ENCODE measurements at regions not wholly inside any gene's neighbourhood (a gene's known extent, or its start where the extent isn't known, plus 50 kb on each side); places are given as distances from the start of the nearest gene placed in this dataset.

GRCh38 chr9:78505546-78505945 lies 208.6 kb downstream of the PSAT1 start:
- Mint-ChIP-seq H3K9me3 (ENCODE audit: low read depth) (no peaks in the 10 kb centered on the region), H3K36me3 (ENCODE audit: low read depth) (no peaks in the 10 kb centered on the region), H3K4me3 (no peak overlapping the region), H3K4me1 (no peaks in the 10 kb centered on the region), H3K27me3 (peaks cover 5% of the 10 kb centered on the region), H3K27ac (no peak overlapping the region)
- ATAC-seq = no peak
- CTCF ChIA-PET = no interaction called here
- POLR2A ChIA-PET = no interaction called here
- intact Hi-C loops (cut with DNase I, micrococcal nuclease) = no loop called here
- no peak for DNase-seq

DNA sequence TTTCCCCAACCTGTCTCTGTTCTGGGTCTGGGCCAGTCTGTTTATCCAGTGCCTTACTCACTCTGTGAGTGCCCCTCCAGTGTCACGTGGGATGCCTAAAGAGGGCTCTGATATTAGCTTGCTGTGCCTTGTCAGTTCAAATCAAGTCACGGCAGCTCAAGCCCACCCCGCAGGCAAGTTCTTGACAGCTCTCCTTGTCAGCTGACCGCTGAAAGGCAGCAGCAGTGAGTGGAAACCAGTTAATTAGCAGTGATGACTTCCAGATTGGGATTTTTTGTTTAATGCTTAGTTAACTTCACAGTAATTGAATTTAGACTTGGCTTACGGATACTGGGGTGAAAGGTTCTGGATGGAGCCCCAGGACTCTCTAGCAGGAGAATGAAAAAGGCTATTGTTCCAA lies 210.1 kb downstream of the PSAT1 start:
- no peaks in the 10 kb centered on the region for H3K4me1 Mint-ChIP-seq
- H3K27ac Mint-ChIP-seq = no peak overlapping the region
- POLR2A ChIA-PET = no interaction called here
- CTCF ChIA-PET = no interaction called here
- no peaks in the 10 kb centered on the region for H3K9me3 Mint-ChIP-seq (ENCODE audit: low read depth)
- ATAC-seq = no peak
- H3K4me3 Mint-ChIP-seq = no peak overlapping the region
- H3K36me3 Mint-ChIP-seq (ENCODE audit: low read depth) = no peaks in the 10 kb centered on the region
- DNase-seq = no peak
- intact Hi-C loops (cut with DNase I, micrococcal nuclease) = no loop called here
- H3K27me3 Mint-ChIP-seq = peaks cover 5% of the 10 kb centered on the region

GRCh38 chr9:78510035-78510434 lies 213.1 kb downstream of the PSAT1 start:
- Mint-ChIP-seq H3K36me3 (ENCODE audit: low read depth) (no peaks in the 10 kb centered on the region), H3K27me3 (peaks cover 8% of the 10 kb centered on the region), H3K4me1 (no peaks in the 10 kb centered on the region), H3K9me3 (ENCODE audit: low read depth) (peaks cover 2% of the 10 kb centered on the region), H3K4me3 (no peak overlapping the region), H3K27ac (no peak overlapping the region)
- CTCF ChIA-PET = no interaction called here
- POLR2A ChIA-PET = no interaction called here
- intact Hi-C loops (cut with DNase I, micrococcal nuclease) = no loop called here
- DNase-seq (no peak), ATAC-seq (no peak)

DNA sequence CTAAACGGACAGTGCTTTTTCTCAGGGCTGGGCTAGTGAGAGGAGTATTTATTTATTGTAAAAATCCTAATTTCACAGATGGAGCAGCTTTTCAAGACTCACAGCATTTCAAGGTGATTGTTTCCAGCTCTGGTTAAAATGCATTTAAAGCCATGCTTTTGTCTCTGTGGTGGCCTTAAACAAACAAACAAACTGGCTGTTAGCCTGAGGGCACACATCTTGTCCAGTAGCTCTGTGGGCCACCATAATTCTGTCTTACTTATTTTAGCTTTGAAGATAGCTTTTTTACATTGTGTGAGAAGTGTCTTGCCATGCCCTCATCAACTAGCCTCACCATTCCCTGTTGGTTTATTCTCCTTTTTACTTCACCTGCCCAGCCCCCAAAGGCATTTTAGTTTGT lies 218.2 kb downstream of the PSAT1 start:
- H3K4me1 Mint-ChIP-seq = no peaks in the 10 kb centered on the region
- H3K27ac Mint-ChIP-seq = no peak overlapping the region
- intact Hi-C loops (cut with DNase I, micrococcal nuclease) = no loop called here
- H3K36me3 Mint-ChIP-seq (ENCODE audit: low read depth) = no peaks in the 10 kb centered on the region
- no peak overlapping the region for H3K4me3 Mint-ChIP-seq
- no peak for DNase-seq
- ChIA-PET CTCF (no interaction called here), POLR2A (no interaction called here)
- peaks cover 7% of the 10 kb centered on the region for H3K9me3 Mint-ChIP-seq (ENCODE audit: low read depth)
- peaks cover 14% of the 10 kb centered on the region for H3K27me3 Mint-ChIP-seq
- no peak for ATAC-seq

- ATAC-seq (no peak), DNase-seq (no peak)
- H3K4me1 Mint-ChIP-seq = no peaks in the 10 kb centered on the region
- peaks cover 6% of the 10 kb centered on the region for H3K27me3 Mint-ChIP-seq
- POLR2A ChIA-PET = no interaction called here
- H3K4me3 Mint-ChIP-seq = no peak overlapping the region
- H3K36me3 Mint-ChIP-seq (ENCODE audit: low read depth) = no peaks in the 10 kb centered on the region
- H3K27ac Mint-ChIP-seq = no peak overlapping the region
- peaks cover 17% of the 10 kb centered on the region for H3K9me3 Mint-ChIP-seq (ENCODE audit: low read depth)
- intact Hi-C loops (cut with DNase I, micrococcal nuclease) = no loop called here
- CTCF ChIA-PET = interaction anchor here (1.1 kb wide), 1 partner anchor 122 kb away, joined by 3 read pairs; no protein-coding TSS in a partner anchor
Measured at GRCh38 chr9:78519786-78520185, 222.9 kb downstream of the PSAT1 start.

GRCh38 chr9:78521680-78522079 lies 224.8 kb downstream of the PSAT1 start:
- POLR2A ChIA-PET = no interaction called here
- H3K4me3 Mint-ChIP-seq = no peak overlapping the region
- peaks cover 1% of the 10 kb centered on the region for H3K27me3 Mint-ChIP-seq
- intact Hi-C loops (cut with DNase I, micrococcal nuclease) = no loop called here
- H3K9me3 Mint-ChIP-seq (ENCODE audit: low read depth) = peaks cover 16% of the 10 kb centered on the region
- no peaks in the 10 kb centered on the region for H3K36me3 Mint-ChIP-seq (ENCODE audit: low read depth)
- CTCF ChIA-PET = no interaction called here
- DNase-seq = no peak
- ATAC-seq = no peak
- H3K4me1 Mint-ChIP-seq = no peaks in the 10 kb centered on the region
- H3K27ac Mint-ChIP-seq = no peak overlapping the region

DNA sequence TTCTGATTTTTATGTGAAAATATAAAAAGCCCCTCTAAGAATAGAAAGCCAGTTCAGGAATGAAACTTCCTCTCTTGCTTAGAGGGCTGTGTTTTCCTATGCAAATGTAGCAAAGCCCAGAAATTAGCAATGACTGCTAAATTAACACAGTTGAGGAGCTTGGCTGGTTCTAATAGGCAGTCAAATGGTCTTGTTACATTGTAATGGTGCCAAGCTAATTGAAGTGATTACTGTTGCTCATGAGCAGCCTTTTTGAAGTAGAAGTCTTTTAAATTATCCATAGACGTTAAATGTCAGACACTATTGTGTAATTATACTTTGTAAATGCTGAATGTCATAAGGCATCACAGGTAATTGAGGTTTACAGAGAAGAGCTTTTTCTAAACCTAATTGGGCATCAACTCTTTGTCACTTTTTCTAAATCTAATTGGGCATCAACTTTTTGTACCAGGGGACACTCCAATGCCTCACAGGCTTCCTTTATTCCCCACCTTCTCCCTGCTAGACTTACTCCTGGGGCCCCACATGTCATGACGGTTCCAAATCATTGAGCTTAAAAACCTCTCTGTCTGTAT lies 229.1 kb downstream of the PSAT1 start:
- no peak overlapping the region for H3K27ac Mint-ChIP-seq
- peaks cover 5% of the 10 kb centered on the region for H3K9me3 Mint-ChIP-seq (ENCODE audit: low read depth)
- ATAC-seq (no peak), DNase-seq (no peak)
- ChIA-PET POLR2A (no interaction called here), CTCF (no interaction called here)
- intact Hi-C loops (cut with DNase I, micrococcal nuclease) = no loop called here
- H3K4me3 Mint-ChIP-seq = no peak overlapping the region
- H3K4me1 Mint-ChIP-seq = no peaks in the 10 kb centered on the region
- H3K36me3 Mint-ChIP-seq (ENCODE audit: low read depth) = no peaks in the 10 kb centered on the region
- no peaks in the 10 kb centered on the region for H3K27me3 Mint-ChIP-seq

DNA sequence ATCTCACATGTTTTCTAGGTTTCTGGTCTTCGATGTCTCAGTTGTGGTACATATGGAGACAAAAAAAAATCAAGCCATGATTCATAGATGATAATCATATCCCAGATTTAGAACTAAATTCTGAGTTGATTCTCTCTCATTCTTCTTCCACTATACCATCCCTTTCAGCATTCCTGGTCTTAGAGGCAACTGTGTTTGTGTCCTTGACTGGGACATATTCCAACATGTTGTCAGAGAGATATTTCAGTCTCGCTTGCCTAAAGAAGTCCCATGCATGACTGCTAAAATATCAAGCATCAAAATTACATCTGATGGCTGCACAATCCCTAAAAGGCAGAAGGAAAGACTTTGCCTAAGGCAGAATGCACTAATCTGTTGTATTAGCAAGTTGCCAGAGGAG lies 236.6 kb downstream of the PSAT1 start:
- ChIA-PET CTCF (no interaction called here), POLR2A (no interaction called here)
- Mint-ChIP-seq H3K36me3 (ENCODE audit: low read depth) (no peaks in the 10 kb centered on the region), H3K4me3 (no peak overlapping the region), H3K4me1 (no peaks in the 10 kb centered on the region), H3K9me3 (ENCODE audit: low read depth) (no peaks in the 10 kb centered on the region), H3K27me3 (no peaks in the 10 kb centered on the region), H3K27ac (no peak overlapping the region)
- ATAC-seq (no peak), DNase-seq (no peak)
- intact Hi-C loops (cut with DNase I, micrococcal nuclease) = no loop called here

DNA sequence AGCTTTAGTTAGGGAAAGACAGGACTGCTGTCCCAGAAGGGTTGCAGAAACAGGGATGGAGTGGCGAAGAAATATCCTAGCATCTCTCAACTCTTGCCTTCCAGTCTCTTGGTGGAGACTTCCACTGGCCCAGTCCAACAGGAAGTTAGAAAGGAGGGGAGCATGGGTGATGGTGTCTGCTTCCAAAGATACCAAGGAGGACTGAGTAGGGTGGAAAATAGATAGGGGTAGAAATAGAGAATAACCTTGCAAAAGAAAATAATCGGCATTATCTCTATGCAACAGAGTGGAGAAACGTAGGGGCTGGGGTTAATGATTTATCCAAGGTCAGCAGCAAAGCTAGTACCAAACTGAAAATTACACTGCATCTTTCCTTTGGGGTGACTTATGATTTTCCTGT lies 242.3 kb downstream of the PSAT1 start:
- no peaks in the 10 kb centered on the region for H3K36me3 Mint-ChIP-seq (ENCODE audit: low read depth)
- H3K9me3 Mint-ChIP-seq (ENCODE audit: low read depth) = no peaks in the 10 kb centered on the region
- ChIA-PET CTCF (interaction anchor here (1.5 kb wide), 1 partner anchor 9 kb away, joined by 5 read pairs; no protein-coding TSS in a partner anchor), POLR2A (no interaction called here)
- no peak overlapping the region for H3K4me3 Mint-ChIP-seq
- no peak for ATAC-seq
- H3K27me3 Mint-ChIP-seq = peaks cover under 1% of the 10 kb centered on the region
- H3K27ac Mint-ChIP-seq = no peak overlapping the region
- no peaks in the 10 kb centered on the region for H3K4me1 Mint-ChIP-seq
- no peak for DNase-seq
- intact Hi-C loops (cut with DNase I, micrococcal nuclease) = no loop called here

- Mint-ChIP-seq H3K27ac (no peak overlapping the region), H3K27me3 (peaks cover 1% of the 10 kb centered on the region), H3K4me3 (no peak overlapping the region), H3K9me3 (ENCODE audit: low read depth) (no peaks in the 10 kb centered on the region), H3K4me1 (no peaks in the 10 kb centered on the region), H3K36me3 (ENCODE audit: low read depth) (no peaks in the 10 kb centered on the region)
- intact Hi-C loops (cut with DNase I, micrococcal nuclease) = no loop called here
- no peak for ATAC-seq
- ChIA-PET POLR2A (no interaction called here), CTCF (interaction anchor here (1.5 kb wide), 1 partner anchor 9 kb away, joined by 5 read pairs; no protein-coding TSS in a partner anchor)
- DNase-seq = no peak
Measured at GRCh38 chr9:78539904-78540303, 243.0 kb downstream of the PSAT1 start.

DNA sequence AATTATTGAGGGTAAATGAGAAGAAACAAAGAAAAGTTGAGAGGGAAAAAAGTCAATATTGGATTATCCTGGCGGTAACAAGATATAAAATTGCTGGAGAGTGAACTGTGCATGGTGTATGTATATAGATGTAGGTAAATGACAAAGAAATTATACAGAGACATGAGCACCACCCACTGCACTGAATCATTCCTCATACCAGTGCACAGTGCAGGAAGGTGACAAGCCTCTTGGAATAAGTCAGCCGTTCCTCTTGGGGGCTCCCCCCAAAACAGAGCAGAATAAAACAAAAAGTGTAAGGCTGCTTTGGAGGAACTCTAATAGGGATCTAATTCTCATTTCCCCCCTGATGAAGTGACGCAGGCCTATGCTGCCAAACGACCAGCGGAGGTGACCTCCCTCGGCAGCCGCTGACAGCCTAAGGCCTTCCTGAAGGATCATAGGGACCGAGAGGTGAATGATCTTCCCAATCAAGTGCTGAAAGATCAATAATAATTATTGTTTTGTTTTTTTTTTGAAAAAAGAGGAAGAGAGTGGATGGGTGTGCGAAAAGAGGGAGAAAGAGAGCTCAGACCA lies 245.0 kb downstream of the PSAT1 start:
- no peak for ATAC-seq

DNA sequence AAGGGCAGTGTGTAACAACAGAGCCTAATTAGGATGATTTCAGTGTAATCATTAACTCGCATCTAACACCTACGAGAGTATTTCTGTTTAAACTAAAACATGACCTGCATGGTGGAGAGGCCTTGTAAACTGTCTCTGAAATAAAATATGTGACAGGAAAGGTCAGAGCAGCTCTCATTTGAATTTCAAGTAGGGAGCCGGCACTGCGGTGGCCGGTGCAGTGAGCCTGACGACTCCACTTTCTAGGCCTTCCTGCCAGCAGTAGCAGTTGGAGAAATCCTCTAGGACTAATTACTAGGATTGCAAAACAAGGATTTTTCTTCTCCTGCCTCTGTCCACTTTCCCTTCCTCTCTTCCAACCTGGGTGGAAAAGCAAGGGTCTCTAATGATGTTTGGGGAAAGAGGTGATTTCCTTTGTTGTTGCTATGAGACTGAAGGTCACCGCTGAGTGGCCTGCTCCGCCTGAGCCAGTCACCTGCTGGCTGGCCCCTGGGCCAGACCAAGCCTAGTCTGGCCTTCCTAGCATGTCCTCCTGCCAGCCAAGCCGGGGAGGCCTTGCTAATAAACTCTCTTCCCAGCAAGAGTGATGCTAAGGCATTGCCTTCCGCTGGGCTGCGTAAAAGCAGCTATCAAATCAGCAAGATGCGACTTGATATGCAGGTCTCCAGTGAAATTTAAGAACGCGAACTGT lies 245.7 kb downstream of the PSAT1 start:
- H3K36me3 Mint-ChIP-seq (ENCODE audit: low read depth) = no peaks in the 10 kb centered on the region
- no peak for DNase-seq
- no peaks in the 10 kb centered on the region for H3K4me1 Mint-ChIP-seq
- CTCF ChIA-PET = no interaction called here
- H3K4me3 Mint-ChIP-seq = no peak overlapping the region
- intact Hi-C loops (cut with DNase I, micrococcal nuclease) = no loop called here
- H3K27me3 Mint-ChIP-seq = peaks cover 1% of the 10 kb centered on the region
- no peaks in the 10 kb centered on the region for H3K9me3 Mint-ChIP-seq (ENCODE audit: low read depth)
- no peak for ATAC-seq
- H3K27ac Mint-ChIP-seq = no peak overlapping the region
- POLR2A ChIA-PET = no interaction called here

More for the DNA sequence above, 245.0 kb downstream of the PSAT1 start:
- no peak for DNase-seq
- intact Hi-C loops (cut with DNase I, micrococcal nuclease) = no loop called here
- ChIA-PET CTCF (no interaction called here), POLR2A (no interaction called here)
- Mint-ChIP-seq H3K4me1 (no peaks in the 10 kb centered on the region), H3K9me3 (ENCODE audit: low read depth) (no peaks in the 10 kb centered on the region), H3K36me3 (ENCODE audit: low read depth) (no peaks in the 10 kb centered on the region), H3K27me3 (peaks cover 1% of the 10 kb centered on the region), H3K27ac (no peak overlapping the region), H3K4me3 (no peak overlapping the region)
